ENCODE measurements at regions not wholly inside any gene's neighbourhood (a gene's known extent, or its start where the extent isn't known, plus 50 kb on each side); places are given as distances from the start of the nearest gene placed in this dataset.

DNA sequence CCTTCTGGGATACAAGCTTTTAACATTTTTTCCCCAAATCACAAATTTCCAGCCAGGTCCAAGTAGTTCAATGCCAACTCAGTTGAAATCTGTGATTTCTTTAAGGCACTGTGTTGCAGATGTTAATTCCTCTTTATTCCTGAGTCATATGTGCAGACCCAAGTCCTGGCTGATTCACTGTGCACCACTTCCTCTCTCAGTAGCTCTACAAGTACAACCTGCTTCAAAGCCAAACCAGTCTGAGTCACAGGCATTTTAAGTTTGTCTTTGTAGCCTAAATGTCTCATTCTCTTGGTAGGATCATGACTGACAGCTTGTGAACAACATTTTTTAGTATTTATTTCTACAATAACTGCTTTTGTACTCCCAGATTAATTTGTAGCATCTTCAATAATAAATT, 165.6 kb upstream of the S100G start:
- no peaks in the 10 kb centered on the region for H3K9me3 ChIP-seq
- TF ChIP-seq EP300 (IDR thresholded peaks at IDR 0.05) (no peak), POLR2AphosphoS5 (IDR thresholded peaks at IDR 0.05) (no peak), POLR2A (IDR thresholded peaks at IDR 0.05) (no peak)
- TF ChIP-seq, protein P1, sequence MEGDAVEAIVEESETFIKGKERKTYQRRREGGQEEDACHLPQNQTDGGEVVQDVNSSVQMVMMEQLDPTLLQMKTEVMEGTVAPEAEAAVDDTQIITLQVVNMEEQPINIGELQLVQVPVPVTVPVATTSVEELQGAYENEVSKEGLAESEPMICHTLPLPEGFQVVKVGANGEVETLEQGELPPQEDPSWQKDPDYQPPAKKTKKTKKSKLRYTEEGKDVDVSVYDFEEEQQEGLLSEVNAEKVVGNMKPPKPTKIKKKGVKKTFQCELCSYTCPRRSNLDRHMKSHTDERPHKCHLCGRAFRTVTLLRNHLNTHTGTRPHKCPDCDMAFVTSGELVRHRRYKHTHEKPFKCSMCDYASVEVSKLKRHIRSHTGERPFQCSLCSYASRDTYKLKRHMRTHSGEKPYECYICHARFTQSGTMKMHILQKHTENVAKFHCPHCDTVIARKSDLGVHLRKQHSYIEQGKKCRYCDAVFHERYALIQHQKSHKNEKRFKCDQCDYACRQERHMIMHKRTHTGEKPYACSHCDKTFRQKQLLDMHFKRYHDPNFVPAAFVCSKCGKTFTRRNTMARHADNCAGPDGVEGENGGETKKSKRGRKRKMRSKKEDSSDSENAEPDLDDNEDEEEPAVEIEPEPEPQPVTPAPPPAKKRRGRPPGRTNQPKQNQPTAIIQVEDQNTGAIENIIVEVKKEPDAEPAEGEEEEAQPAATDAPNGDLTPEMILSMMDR (IDR thresholded peaks at IDR 0.05): no peak
- ATAC-seq: no peak
- H3K36me3 ChIP-seq: no peaks in the 10 kb centered on the region
- no peak overlapping the region for H3K27ac ChIP-seq
- no peaks in the 10 kb centered on the region for H3K4me1 ChIP-seq
- no peak overlapping the region for H3K4me3 ChIP-seq
- no peaks in the 10 kb centered on the region for H3K27me3 ChIP-seq

DNA sequence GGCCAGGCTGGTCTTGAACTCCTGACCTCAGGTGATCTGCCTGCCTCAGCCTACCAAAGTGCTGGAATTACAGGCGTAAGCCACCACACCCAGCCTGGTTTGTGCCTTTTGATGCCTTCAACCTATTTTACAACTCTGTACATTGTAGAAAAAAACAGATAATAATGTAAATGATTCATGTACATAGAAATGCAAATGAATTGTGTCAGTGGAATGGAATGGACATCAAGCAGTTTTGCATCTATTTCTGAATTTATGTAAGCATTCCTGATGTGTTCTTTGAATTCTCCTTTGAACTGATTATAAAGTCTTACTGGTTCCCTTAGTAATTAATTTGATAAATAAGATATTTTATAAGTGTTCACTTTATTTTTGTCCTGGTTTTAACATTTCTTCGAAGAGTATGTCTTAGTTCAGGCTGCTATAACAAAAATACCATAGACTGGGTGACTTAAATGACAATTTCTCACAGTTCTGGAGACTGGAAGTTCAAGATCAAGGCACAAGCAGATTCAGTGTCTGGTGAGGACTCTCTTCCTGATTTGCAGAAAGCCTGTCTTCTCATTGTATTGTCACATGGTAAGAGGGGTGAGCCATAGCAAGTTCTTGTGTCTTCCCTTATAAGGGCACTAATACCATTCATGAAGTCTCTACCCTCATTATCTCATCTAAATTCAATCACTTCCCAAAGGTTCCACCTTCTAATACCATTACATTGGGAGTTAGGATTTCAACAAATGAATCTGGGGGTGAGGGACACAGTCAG, 162.2 kb upstream of the S100G start:
- WGBS, 2 donors (ENCODE audit: low coverage in 1 of 2): 93 to 100% methylated on average over 1 to 2 of the region's 2 CpGs
- no peaks in the 10 kb centered on the region for H3K27me3 ChIP-seq
- no peak for ATAC-seq
- H3K4me1 ChIP-seq: no peaks in the 10 kb centered on the region
- H3K36me3 ChIP-seq: no peaks in the 10 kb centered on the region
- no peak overlapping the region for H3K4me3 ChIP-seq
- H3K9me3 ChIP-seq: no peaks in the 10 kb centered on the region
- TF ChIP-seq EP300 (IDR thresholded peaks at IDR 0.05) (no peak), POLR2A (IDR thresholded peaks at IDR 0.05) (no peak), POLR2AphosphoS5 (IDR thresholded peaks at IDR 0.05) (no peak)
- TF ChIP-seq, protein P1 (IDR thresholded peaks at IDR 0.05): no peak
- no peak overlapping the region for H3K27ac ChIP-seq

DNA sequence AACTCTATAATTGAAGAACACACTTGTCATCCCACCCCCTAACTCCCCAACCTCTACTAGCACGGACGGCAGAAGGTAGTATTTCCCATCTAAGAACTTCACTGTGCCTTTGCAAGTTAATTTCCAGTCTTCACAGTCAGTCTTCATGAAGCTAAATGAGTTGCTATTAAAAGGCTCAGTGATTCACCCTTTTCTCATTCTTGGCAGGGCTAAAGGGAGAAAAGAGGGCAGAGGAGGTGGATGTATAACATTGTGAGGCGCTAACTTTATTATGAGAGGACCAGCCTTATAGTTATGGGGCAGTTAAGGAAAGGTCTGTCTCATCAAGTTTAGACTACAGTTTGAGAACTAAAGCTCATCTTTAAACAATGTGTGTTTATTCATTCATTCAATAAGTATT, 161.0 kb upstream of the S100G start:
- no peaks in the 10 kb centered on the region for H3K9me3 ChIP-seq
- no peak overlapping the region for H3K27ac ChIP-seq
- no peaks in the 10 kb centered on the region for H3K4me1 ChIP-seq
- no peak for ATAC-seq
- no peak overlapping the region for H3K4me3 ChIP-seq
- no peaks in the 10 kb centered on the region for H3K36me3 ChIP-seq
- H3K27me3 ChIP-seq: no peaks in the 10 kb centered on the region
- TF ChIP-seq POLR2AphosphoS5 (IDR thresholded peaks at IDR 0.05): no peak
- no peak for TF ChIP-seq EP300 (IDR thresholded peaks at IDR 0.05)
- TF ChIP-seq, protein P1 (IDR thresholded peaks at IDR 0.05): no peak
- no peak for TF ChIP-seq POLR2A (IDR thresholded peaks at IDR 0.05)
- 61 to 77% methylated on average over 2 to 3 of the region's 3 CpGs for WGBS, 2 donors (ENCODE audit: low coverage in 1 of 2)

DNA sequence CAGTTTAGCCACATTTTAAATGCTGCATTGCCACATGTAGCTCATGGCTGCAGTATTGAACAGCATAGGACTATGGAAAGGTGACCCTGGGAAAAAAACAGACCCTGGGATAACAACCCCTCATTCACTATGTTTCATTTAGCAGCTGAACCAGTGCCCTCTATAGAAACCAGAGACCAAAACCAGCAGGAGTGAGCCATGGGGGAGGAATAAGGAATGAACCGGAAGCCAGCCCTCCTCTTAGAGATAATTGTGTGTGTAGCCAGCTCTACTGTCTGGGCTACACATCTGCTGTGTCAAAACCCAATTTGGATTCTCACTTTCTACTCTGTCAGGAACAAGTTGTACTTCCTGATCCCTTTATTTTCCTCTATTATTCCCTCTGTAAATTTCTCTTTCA, 158.5 kb upstream of the S100G start:
- ATAC-seq: no peak
- Histone ChIP-seq H3K4me3 (no peak overlapping the region), H3K27me3 (no peaks in the 10 kb centered on the region), H3K9me3 (no peaks in the 10 kb centered on the region), H3K4me1 (no peaks in the 10 kb centered on the region), H3K36me3 (no peaks in the 10 kb centered on the region), H3K27ac (no peak overlapping the region)
- no peak for TF ChIP-seq EP300 (IDR thresholded peaks at IDR 0.05)
- TF ChIP-seq POLR2A (IDR thresholded peaks at IDR 0.05): no peak
- TF ChIP-seq, protein P1 (IDR thresholded peaks at IDR 0.05): no peak
- no peak for TF ChIP-seq POLR2AphosphoS5 (IDR thresholded peaks at IDR 0.05)
- 64 to 83% methylated on average over 1 of the region's 1 CpG for WGBS, 2 donors (ENCODE audit: low coverage in 1 of 2)

DNA sequence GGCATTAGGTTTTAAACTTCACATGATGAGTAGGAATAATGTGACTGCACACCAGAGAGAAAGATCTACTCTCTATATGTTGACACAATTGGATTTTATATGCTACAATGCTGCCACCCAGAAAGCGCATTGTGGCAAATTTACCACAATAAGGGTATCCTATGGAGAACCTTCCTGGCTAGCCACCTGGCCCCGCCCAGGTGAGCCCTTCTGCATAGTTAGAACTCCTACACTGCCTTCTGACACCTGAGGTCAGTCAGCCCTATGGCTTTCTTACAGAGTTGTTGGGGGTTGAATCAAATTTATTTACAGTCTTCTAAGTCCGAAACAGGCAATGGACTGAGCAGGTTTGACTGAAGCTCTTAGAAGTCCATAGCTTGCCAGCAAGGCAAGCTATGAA, 153.8 kb upstream of the S100G start:
- H3K4me1 ChIP-seq: no peaks in the 10 kb centered on the region
- H3K9me3 ChIP-seq: no peaks in the 10 kb centered on the region
- WGBS, 2 donors (ENCODE audit: low coverage in 1 of 2): 100% methylated on average over 3 of the region's 3 CpGs; no CpG with 5 or more reads in 1 of the 2 donors
- ATAC-seq: no peak
- no peak overlapping the region for H3K27ac ChIP-seq
- H3K27me3 ChIP-seq: no peaks in the 10 kb centered on the region
- H3K36me3 ChIP-seq: no peaks in the 10 kb centered on the region
- TF ChIP-seq POLR2AphosphoS5 (IDR thresholded peaks at IDR 0.05) (no peak), EP300 (IDR thresholded peaks at IDR 0.05) (no peak), POLR2A (IDR thresholded peaks at IDR 0.05) (no peak)
- TF ChIP-seq, protein P1 (IDR thresholded peaks at IDR 0.05): no peak
- no peak overlapping the region for H3K4me3 ChIP-seq
